ENCODE measurements at regions not wholly inside any gene's neighbourhood (a gene's known extent, or its start where the extent isn't known, plus 50 kb on each side); places are given as distances from the start of the nearest gene placed in this dataset.

DNA sequence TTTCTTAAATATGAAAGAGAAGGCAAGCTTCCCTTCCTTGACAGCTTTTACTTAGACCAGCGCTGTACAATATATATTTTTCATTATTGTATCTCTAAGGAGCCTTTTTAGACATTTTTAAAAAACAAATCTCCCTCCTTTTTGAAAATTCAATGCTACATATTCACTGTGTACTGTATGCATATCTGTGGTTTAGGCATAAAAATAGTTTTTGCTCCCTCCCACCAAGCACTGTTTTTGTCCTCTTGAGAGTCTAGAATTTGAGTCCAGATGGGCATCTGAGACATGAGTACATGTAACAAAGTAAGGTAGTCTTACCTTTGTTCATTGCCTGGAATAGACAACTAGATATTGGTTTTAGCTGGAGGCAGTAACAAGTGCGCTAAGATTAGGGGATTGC, 488.5 kb upstream of the RUNX1 start:
- in situ Hi-C loops (cut with HindIII; ENCODE audit: extremely low pct_ligation_motif_present, low pct_unique_long_range_greater_than_20kb), result no loop called here
- H3K4me2 ChIP-seq (ENCODE audit: low read depth, low read length), result no peak overlapping the region
- BruUV-seq (replicated peaks), result no TSS peak
- no peak overlapping the region for H3K4me3 ChIP-seq (replicated peaks in 1 of 3; ENCODE audit: insufficient read depth in 1 of 3, low read depth in 2 of 3, low read length in 3 of 3)
- no peaks in the 10 kb centered on the region for H3K27me3 ChIP-seq (ENCODE audit: control insufficient read depth in 1 of 2, insufficient read depth in 2 of 2, low read length in 2 of 2)
- no peak overlapping the region for H3K27ac ChIP-seq (ENCODE audit: extremely low read length, insufficient read depth, low read length)
- ChIA-PET CTCF (ENCODE audit: low intra/inter-chr PET ratio, low total read pairs) (no interaction called here), POLR2A (no interaction called here)
- H3K36me3 ChIP-seq (replicated peaks in 1 of 2; ENCODE audit: control insufficient read depth in 1 of 2, insufficient read depth in 2 of 2, low read length in 2 of 2), result no peaks in the 10 kb centered on the region
- TF ChIP-seq ZNF607 (CRISPR knock-in tag; IDR thresholded peaks at IDR 0.05; ENCODE audit: borderline replicate concordance) (no peak), ZNF282 (IDR thresholded peaks at IDR 0.05; ENCODE audit: partially characterized antibody) (no peak), STAT5B (CRISPR knock-in tag; IDR thresholded peaks at IDR 0.05) (no peak), HOXA3 (CRISPR knock-in tag; IDR thresholded peaks at IDR 0.05) (no peak), ZNF329 (CRISPR knock-in tag; IDR thresholded peaks at IDR 0.05; ENCODE audit: low read depth) (no peak), TGIF2 (CRISPR knock-in tag; IDR thresholded peaks at IDR 0.05) (no peak), NBN (conservative IDR thresholded peaks at IDR 0.05) (no peak), SMAD3 (CRISPR knock-in tag; IDR thresholded peaks at IDR 0.05) (no peak), FOXJ3 (CRISPR knock-in tag; IDR thresholded peaks at IDR 0.05; ENCODE audit: borderline replicate concordance) (no peak)
- TF ChIP-seq, protein P1, sequence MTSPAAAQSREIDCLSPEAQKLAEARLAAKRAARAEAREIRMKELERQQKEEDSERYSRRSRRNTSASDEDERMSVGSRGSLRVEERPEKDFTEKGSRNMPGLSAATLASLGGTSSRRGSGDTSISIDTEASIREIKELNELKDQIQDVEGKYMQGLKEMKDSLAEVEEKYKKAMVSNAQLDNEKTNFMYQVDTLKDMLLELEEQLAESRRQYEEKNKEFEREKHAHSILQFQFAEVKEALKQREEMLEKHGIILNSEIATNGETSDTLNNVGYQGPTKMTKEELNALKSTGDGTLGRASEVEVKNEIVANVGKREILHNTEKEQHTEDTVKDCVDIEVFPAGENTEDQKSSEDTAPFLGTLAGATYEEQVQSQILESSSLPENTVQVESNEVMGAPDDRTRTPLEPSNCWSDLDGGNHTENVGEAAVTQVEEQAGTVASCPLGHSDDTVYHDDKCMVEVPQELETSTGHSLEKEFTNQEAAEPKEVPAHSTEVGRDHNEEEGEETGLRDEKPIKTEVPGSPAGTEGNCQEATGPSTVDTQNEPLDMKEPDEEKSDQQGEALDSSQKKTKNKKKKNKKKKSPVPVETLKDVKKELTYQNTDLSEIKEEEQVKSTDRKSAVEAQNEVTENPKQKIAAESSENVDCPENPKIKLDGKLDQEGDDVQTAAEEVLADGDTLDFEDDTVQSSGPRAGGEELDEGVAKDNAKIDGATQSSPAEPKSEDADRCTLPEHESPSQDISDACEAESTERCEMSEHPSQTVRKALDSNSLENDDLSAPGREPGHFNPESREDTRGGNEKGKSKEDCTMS (CRISPR knock-in tag; conservative IDR thresholded peaks at IDR 0.05), result no peak
- TF ChIP-seq, protein P2, sequence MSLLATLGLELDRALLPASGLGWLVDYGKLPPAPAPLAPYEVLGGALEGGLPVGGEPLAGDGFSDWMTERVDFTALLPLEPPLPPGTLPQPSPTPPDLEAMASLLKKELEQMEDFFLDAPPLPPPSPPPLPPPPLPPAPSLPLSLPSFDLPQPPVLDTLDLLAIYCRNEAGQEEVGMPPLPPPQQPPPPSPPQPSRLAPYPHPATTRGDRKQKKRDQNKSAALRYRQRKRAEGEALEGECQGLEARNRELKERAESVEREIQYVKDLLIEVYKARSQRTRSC (CRISPR knock-in tag; IDR thresholded peaks at IDR 0.05; ENCODE audit: low read depth), result no peak
- DNase-seq (ENCODE audit: low spot score), result no peak
- H3K9ac ChIP-seq (ENCODE audit: insufficient read depth, low read depth, low read length), result no peak overlapping the region
- intact Hi-C loops (cut with micrococcal nuclease; ENCODE audit: unreplicated experiment), result no loop called here
- H3K4me1 ChIP-seq (ENCODE audit: insufficient read depth, low read length), result no peaks in the 10 kb centered on the region
- FAIRE-seq, result no peak
- H2AFZ ChIP-seq (ENCODE audit: low read length), result no peak overlapping the region
- H3K79me2 ChIP-seq (ENCODE audit: insufficient read depth, low read length), result no peaks in the 10 kb centered on the region
- no peaks in the 10 kb centered on the region for H4K20me1 ChIP-seq (ENCODE audit: insufficient read depth, low read length)
- WGBS (ENCODE audit: low lambda C conversion rate), result 61% methylated on average over 2 of the region's 2 CpGs
- H3K9me3 ChIP-seq (ENCODE audit: low read length), result no peaks in the 10 kb centered on the region
- no peak for ATAC-seq

Data from HepG2 (cell line).